Natural killer cell (primary cell): ENCODE measurements at regions not wholly inside any gene's neighbourhood (a gene's known extent, or its start where the extent isn't known, plus 50 kb on each side); places are given as distances from the start of the nearest gene placed in this dataset.

Experiments used
- ATAC-seq, 3 donors: fragments of 150-1000 bp in 2 of 3; fragments of 200-7000 bp in 1 of 3; cut with Tn5 transposase; 1 replicate in 1 of 3; 2 replicates in 2 of 3; pipeline ENCODE4 v1.10.0; 2021; ENCODE audit warnings: mild to moderate bottlenecking in 2 of 3, moderate library complexity in 2 of 3
- DNase-seq, 2 donors: peaks; one replicate each; pipeline versions ENCODE4 v3.0.0 to v3.0.0-alpha.2; 2013 to 2021; ENCODE audit warnings: mixed read lengths in 1 of 2
- H3K27ac ChIP-seq: one replicate; pipeline ENCODE4 v1.5.1; 2013; ENCODE audit warnings: mild to moderate bottlenecking, low read length
- H3K27me3 ChIP-seq: one replicate; pipeline ENCODE4 v1.6.1; 2013; ENCODE audit warnings: low read length; ENCODE audit not compliant: control insufficient read depth, insufficient read depth
- H3K36me3 ChIP-seq: one replicate; pipeline ENCODE4 v1.6.1; 2013; ENCODE audit warnings: low read length; ENCODE audit not compliant: control insufficient read depth, insufficient read depth
- H3K4me1 ChIP-seq: one replicate; pipeline ENCODE4 v1.6.1; 2013; ENCODE audit warnings: low read length; ENCODE audit not compliant: control insufficient read depth, insufficient read depth
- H3K4me3 ChIP-seq: one replicate; pipeline ENCODE4 v1.5.1; 2013; ENCODE audit warnings: low read length
- H3K9me3 ChIP-seq: one replicate; pipeline ENCODE4 v1.6.1; 2013; ENCODE audit warnings: low read length; ENCODE audit not compliant: control insufficient read depth, insufficient read depth
- H3K27ac Mint-ChIP-seq, 2 donors: one replicate each; pipeline ENCODE4 v1.8.0; 2022; ENCODE audit warnings: mild to moderate bottlenecking in 2 of 2, mixed read lengths in 2 of 2, moderate library complexity in 1 of 2
- H3K27me3 Mint-ChIP-seq, 2 donors: one replicate each; pipeline ENCODE4 v1.8.0; 2022; ENCODE audit warnings: low read depth in 2 of 2, mixed read lengths in 2 of 2
- H3K36me3 Mint-ChIP-seq: one replicate; pipeline ENCODE4 v1.8.0; 2022; ENCODE audit warnings: mixed read lengths
- H3K4me1 Mint-ChIP-seq, 2 donors: one replicate each; pipeline ENCODE4 v1.8.0; 2022; ENCODE audit warnings: mixed read lengths in 2 of 2
- H3K4me3 Mint-ChIP-seq: one replicate; pipeline ENCODE4 v1.8.0; 2022; ENCODE audit warnings: mild to moderate bottlenecking, moderate library complexity, mixed read lengths
- H3K9me3 Mint-ChIP-seq, 2 donors: one replicate each; pipeline ENCODE4 v1.8.0; 2022; ENCODE audit warnings: mixed read lengths in 2 of 2
- WGBS: methylation state at CpG from one replicate; pipeline ENCODE4 v1.1.7; 2013; ENCODE audit warnings: missing lambda C conversion rate; ENCODE audit not compliant: insufficient coverage; 5-methylcytosine and 5-hydroxymethylcytosine counted together
- intact Hi-C: fragments of 100-400 bp; cut with micrococcal nuclease; formaldehyde crosslinking; loops from one replicate; pipeline ENCODE4 v1.14.2; 2022
- TF ChIP-seq, protein P1 (sequence below): fragments of 200-600 bp; IDR thresholded peaks from one replicate; pipeline ENCODE4 v1.8.0; 2022; ENCODE audit warnings: antibody characterized with exemption

DNA sequence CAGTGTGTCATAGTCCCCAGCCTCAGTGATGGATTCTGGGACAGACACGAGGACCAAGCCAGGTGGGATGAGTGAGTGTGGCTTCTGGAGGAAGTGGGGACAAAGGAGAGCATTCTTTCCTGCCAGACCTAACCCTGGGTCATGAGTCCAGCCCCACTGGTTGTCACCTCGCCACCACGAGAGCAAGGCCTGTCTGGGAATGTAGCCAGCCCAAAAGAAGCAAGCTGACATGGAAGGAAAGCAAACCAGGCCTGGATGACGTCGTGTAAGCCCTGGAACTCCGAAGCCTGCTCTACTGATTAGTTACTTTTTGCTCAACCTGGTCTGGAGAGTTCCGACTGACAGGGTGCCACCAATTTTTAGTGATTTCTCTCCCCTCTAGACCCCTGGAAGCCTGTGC is 105.9 kb downstream of the SINHCAF start:
- Histone ChIP-seq H3K4me1 (no peaks in the 10 kb centered on the region), H3K27me3 (no peaks in the 10 kb centered on the region), H3K36me3 (no peaks in the 10 kb centered on the region), H3K4me3 (no peak overlapping the region), H3K9me3 (no peaks in the 10 kb centered on the region), H3K27ac (no peak overlapping the region)
- DNase-seq (no peak), ATAC-seq (no peak)
- Mint-ChIP-seq H3K27ac (no peak overlapping the region), H3K27me3 (peaks cover 0 to 3% of the 10 kb centered on the region in 2 donors), H3K9me3 (no peaks in the 10 kb centered on the region), H3K4me1 (no peaks in the 10 kb centered on the region), H3K4me3 (no peak overlapping the region), H3K36me3 (no peaks in the 10 kb centered on the region)
- TF ChIP-seq, protein P1, sequence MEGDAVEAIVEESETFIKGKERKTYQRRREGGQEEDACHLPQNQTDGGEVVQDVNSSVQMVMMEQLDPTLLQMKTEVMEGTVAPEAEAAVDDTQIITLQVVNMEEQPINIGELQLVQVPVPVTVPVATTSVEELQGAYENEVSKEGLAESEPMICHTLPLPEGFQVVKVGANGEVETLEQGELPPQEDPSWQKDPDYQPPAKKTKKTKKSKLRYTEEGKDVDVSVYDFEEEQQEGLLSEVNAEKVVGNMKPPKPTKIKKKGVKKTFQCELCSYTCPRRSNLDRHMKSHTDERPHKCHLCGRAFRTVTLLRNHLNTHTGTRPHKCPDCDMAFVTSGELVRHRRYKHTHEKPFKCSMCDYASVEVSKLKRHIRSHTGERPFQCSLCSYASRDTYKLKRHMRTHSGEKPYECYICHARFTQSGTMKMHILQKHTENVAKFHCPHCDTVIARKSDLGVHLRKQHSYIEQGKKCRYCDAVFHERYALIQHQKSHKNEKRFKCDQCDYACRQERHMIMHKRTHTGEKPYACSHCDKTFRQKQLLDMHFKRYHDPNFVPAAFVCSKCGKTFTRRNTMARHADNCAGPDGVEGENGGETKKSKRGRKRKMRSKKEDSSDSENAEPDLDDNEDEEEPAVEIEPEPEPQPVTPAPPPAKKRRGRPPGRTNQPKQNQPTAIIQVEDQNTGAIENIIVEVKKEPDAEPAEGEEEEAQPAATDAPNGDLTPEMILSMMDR: no peak
- intact Hi-C loops: no loop called here
- 72% methylated on average over 7 of the region's 7 CpGs for WGBS

DNA sequence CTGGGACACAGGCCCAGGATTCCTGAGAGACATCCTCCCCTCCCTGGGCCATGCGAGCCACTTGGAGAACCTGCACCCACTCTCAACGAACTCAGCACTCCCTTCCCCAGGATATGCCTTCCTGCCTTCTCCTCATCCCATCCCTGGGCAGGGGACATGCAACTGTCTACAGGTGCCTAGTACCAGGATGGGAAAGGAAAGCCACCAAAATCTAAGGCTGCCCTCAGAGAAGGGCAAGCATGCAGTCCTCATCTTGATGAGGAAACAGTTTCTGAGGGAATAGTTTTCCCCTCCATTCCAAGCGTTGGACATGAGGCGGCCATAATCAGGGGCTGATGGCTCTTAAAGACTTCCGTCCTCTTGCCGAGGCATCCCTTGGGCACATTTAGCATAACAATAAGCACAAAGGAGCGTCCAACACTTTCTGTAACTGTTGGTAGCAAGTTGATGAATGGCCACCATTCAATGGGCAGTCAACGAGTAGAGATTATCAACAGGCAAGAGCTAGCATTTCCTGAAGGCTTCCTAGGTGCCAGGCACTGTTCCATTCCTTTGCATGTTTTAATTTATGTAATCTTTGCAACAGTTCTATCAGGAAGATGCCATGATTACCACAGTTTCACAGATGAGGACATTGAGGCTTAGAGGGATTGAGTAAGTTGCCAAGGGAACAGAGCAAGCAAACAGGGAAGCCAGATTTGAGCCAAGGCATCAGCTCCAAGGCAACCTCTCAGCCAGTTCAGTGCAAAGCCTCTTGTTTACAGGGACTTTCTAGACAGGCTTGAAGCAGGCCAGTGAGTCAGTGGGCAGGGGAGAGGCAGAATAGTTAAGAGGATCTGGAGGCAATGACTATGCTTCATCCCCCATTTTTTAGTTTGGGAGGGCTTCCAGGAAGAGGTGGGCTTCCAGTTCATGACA is 105.1 kb downstream of the SINHCAF start:
- H3K9me3 Mint-ChIP-seq: no peaks in the 10 kb centered on the region
- DNase-seq (no peak), ATAC-seq (no peak)
- Histone ChIP-seq H3K9me3 (no peaks in the 10 kb centered on the region), H3K27ac (no peak overlapping the region), H3K4me1 (no peaks in the 10 kb centered on the region), H3K36me3 (no peaks in the 10 kb centered on the region), H3K27me3 (no peaks in the 10 kb centered on the region), H3K4me3 (no peak overlapping the region)
- WGBS: 87% methylated on average over 8 of the region's 8 CpGs
- H3K4me3 Mint-ChIP-seq: no peak overlapping the region
- intact Hi-C loops: no loop called here
- H3K4me1 Mint-ChIP-seq: no peaks in the 10 kb centered on the region
- peaks cover 0 to 3% of the 10 kb centered on the region in 2 donors for H3K27me3 Mint-ChIP-seq
- TF ChIP-seq, protein P1: no peak
- H3K27ac Mint-ChIP-seq: no peak overlapping the region
- H3K36me3 Mint-ChIP-seq: no peaks in the 10 kb centered on the region

DNA sequence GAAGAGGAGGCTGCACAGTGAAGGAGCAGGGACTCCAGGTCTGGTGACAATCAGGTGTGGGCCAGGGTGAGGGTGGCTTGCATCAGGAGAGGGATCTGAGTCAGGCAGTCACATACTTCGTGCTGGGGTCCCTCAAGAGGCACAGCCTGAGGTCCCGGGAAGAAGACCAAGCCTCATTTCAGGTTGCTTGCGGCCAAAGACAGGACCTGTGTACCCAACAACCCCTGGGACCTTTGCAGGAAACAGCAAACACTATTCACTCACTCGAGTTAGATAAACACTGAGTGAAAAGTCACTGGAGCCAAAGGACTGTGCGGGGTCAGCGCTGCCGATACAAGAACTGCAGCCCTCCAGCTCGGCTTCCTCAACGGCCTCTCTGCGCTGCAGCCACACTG is 104.4 kb downstream of the SINHCAF start:
- Mint-ChIP-seq H3K4me3 (no peak overlapping the region), H3K27ac (no peak overlapping the region), H3K4me1 (no peaks in the 10 kb centered on the region), H3K9me3 (no peaks in the 10 kb centered on the region), H3K27me3 (peaks cover 0 to 3% of the 10 kb centered on the region in 2 donors), H3K36me3 (no peaks in the 10 kb centered on the region)
- no peaks in the 10 kb centered on the region for H3K27me3 ChIP-seq
- no peaks in the 10 kb centered on the region for H3K4me1 ChIP-seq
- DNase-seq (no peak), ATAC-seq (no peak)
- no peaks in the 10 kb centered on the region for H3K36me3 ChIP-seq
- 84% methylated on average over 10 of the region's 10 CpGs for WGBS
- no peaks in the 10 kb centered on the region for H3K9me3 ChIP-seq
- intact Hi-C loops: no loop called here
- no peak overlapping the region for H3K4me3 ChIP-seq
- TF ChIP-seq, protein P1: no peak
- no peak overlapping the region for H3K27ac ChIP-seq
